ENCODE measurements at regions not wholly inside any gene's neighbourhood (a gene's known extent, or its start where the extent isn't known, plus 50 kb on each side); places are given as distances from the start of the nearest gene placed in this dataset.

DNA sequence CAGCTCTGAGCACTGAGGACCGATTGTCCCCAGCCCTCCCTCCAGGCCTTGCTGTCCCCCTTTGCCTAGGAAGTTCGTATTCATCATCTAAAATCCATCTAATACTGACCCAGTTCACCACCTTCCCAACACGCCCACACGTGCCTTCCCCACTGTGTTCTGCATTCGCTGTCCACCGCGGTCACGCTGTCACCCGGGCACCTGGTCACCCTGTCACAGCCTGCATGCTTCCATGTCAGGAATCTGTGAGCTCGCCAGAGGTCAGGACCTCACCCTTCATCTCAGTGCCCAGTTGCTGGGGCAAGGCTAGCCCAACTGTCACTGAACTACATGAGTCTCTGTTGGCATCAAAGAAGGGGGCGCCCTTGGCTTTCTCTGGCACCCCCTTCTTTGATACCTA, 82.9 kb upstream of the RUFY1 start:
- no peak for TF ChIP-seq POLR2A (IDR thresholded peaks at IDR 0.05; ENCODE audit: low read depth, low read length)
- TF ChIP-seq, protein P1, sequence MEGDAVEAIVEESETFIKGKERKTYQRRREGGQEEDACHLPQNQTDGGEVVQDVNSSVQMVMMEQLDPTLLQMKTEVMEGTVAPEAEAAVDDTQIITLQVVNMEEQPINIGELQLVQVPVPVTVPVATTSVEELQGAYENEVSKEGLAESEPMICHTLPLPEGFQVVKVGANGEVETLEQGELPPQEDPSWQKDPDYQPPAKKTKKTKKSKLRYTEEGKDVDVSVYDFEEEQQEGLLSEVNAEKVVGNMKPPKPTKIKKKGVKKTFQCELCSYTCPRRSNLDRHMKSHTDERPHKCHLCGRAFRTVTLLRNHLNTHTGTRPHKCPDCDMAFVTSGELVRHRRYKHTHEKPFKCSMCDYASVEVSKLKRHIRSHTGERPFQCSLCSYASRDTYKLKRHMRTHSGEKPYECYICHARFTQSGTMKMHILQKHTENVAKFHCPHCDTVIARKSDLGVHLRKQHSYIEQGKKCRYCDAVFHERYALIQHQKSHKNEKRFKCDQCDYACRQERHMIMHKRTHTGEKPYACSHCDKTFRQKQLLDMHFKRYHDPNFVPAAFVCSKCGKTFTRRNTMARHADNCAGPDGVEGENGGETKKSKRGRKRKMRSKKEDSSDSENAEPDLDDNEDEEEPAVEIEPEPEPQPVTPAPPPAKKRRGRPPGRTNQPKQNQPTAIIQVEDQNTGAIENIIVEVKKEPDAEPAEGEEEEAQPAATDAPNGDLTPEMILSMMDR (IDR thresholded peaks at IDR 0.05 in 2 of 3, conservative IDR thresholded peaks at IDR 0.05 in 1 of 3; ENCODE audit: control insufficient read depth in 2 of 3, extremely low read depth in 1 of 3, insufficient read depth in 1 of 3, low read depth in 3 of 3, low read length in 3 of 3), result no peak
- TF ChIP-seq IKZF1 (conservative IDR thresholded peaks at IDR 0.05), result no peak
- no peak for TF ChIP-seq EZH2 (IDR thresholded peaks at IDR 0.05; ENCODE audit: borderline replicate concordance, control insufficient read depth, low read depth, low read length)
- TF ChIP-seq FOXM1 (IDR thresholded peaks at IDR 0.05; ENCODE audit: low read depth, low read length), result no peak
- TF ChIP-seq SMAD5 (IDR thresholded peaks at IDR 0.05; ENCODE audit: low read depth), result no peak
